ENCODE measurements at regions not wholly inside any gene's neighbourhood (a gene's known extent, or its start where the extent isn't known, plus 50 kb on each side); places are given as distances from the start of the nearest gene placed in this dataset.

- H3F3A ChIP-seq (ENCODE audit: insufficient read depth, low read length, poor library complexity, severe bottlenecking), result no peaks in the 10 kb centered on the region
These were observed 85.0 kb upstream of the ARID2 start for GRCh38 chr12:45644541-45644940.

GRCh38 chr12:45646851-45647581 is 82.5 kb upstream of the ARID2 start:
- H3K36me3 ChIP-seq (ENCODE audit: insufficient read depth, low read length), result no peaks in the 10 kb centered on the region
- no peak overlapping the region for H3K4me3 ChIP-seq (ENCODE audit: low read length)
- H3K9ac ChIP-seq (ENCODE audit: low read length), result no peak overlapping the region
- no peaks in the 10 kb centered on the region for H3K9me2 ChIP-seq (ENCODE audit: insufficient read depth, low read length)
- TF ChIP-seq POLR2AphosphoS5 (IDR thresholded peaks at IDR 0.05) (no peak), SMC3 (conservative IDR thresholded peaks at IDR 0.05; ENCODE audit: poor library complexity) (no peak), REST (IDR thresholded peaks at IDR 0.05; ENCODE audit: borderline replicate concordance) (no peak), CTCF (IDR thresholded peaks at IDR 0.05; ENCODE audit: poor library complexity, severe bottlenecking) (no peak), MXI1 (conservative IDR thresholded peaks at IDR 0.05; ENCODE audit: poor library complexity, severe bottlenecking) (no peak), TAF1 (IDR thresholded peaks at IDR 0.05; ENCODE audit: low read depth) (no peak), EZH2 (IDR thresholded peaks at IDR 0.05; ENCODE audit: borderline replicate concordance, insufficient read depth, low read length, poor library complexity, severe bottlenecking) (no peak), EP300 (conservative IDR thresholded peaks at IDR 0.05; ENCODE audit: poor library complexity, severe bottlenecking) (no peak), RAD21 (conservative IDR thresholded peaks at IDR 0.05) (no peak)
- no peaks in the 10 kb centered on the region for H3K9me3 ChIP-seq (ENCODE audit: low read length)
- no peaks in the 10 kb centered on the region for H3F3A ChIP-seq (ENCODE audit: insufficient read depth, low read length, poor library complexity, severe bottlenecking)
- no peak overlapping the region for H3K27ac ChIP-seq (ENCODE audit: low read length)
- H3K27me3 ChIP-seq (ENCODE audit: insufficient read depth, low read depth, low read length), result no peaks in the 10 kb centered on the region
- H2AFZ ChIP-seq (ENCODE audit: low read depth, low read length), result no peak overlapping the region
- H3K79me2 ChIP-seq (replicated peaks; ENCODE audit: insufficient read depth, low read length), result no peaks in the 10 kb centered on the region
- no peaks in the 10 kb centered on the region for H4K20me1 ChIP-seq (ENCODE audit: insufficient read depth)
- H3K4me2 ChIP-seq (ENCODE audit: low read length), result no peak overlapping the region

More at GRCh38 chr12:45644541-45644940, 85.0 kb upstream of the ARID2 start:
- Histone ChIP-seq H3K4me2 (ENCODE audit: low read length) (no peak overlapping the region), H3K27me3 (ENCODE audit: insufficient read depth, low read depth, low read length) (no peaks in the 10 kb centered on the region), H3K36me3 (ENCODE audit: insufficient read depth, low read length) (no peaks in the 10 kb centered on the region), H2AFZ (ENCODE audit: low read depth, low read length) (no peak overlapping the region), H3K27ac (ENCODE audit: low read length) (no peak overlapping the region), H4K20me1 (ENCODE audit: insufficient read depth) (no peaks in the 10 kb centered on the region), H3K79me2 (replicated peaks; ENCODE audit: insufficient read depth, low read length) (no peaks in the 10 kb centered on the region), H3K9me2 (ENCODE audit: insufficient read depth, low read length) (no peaks in the 10 kb centered on the region), H3K9me3 (ENCODE audit: low read length) (no peaks in the 10 kb centered on the region), H3K4me3 (ENCODE audit: low read length) (no peak overlapping the region), H3K9ac (ENCODE audit: low read length) (no peak overlapping the region)
- no peak for TF ChIP-seq REST (IDR thresholded peaks at IDR 0.05; ENCODE audit: borderline replicate concordance)
- TF ChIP-seq MXI1 (conservative IDR thresholded peaks at IDR 0.05; ENCODE audit: poor library complexity, severe bottlenecking), result no peak
- TF ChIP-seq POLR2AphosphoS5 (IDR thresholded peaks at IDR 0.05), result no peak
- TF ChIP-seq SMC3 (conservative IDR thresholded peaks at IDR 0.05; ENCODE audit: poor library complexity), result no peak
- no peak for TF ChIP-seq EP300 (conservative IDR thresholded peaks at IDR 0.05; ENCODE audit: poor library complexity, severe bottlenecking)
- no peak for TF ChIP-seq RAD21 (conservative IDR thresholded peaks at IDR 0.05)
- no peak for TF ChIP-seq EZH2 (IDR thresholded peaks at IDR 0.05; ENCODE audit: borderline replicate concordance, insufficient read depth, low read length, poor library complexity, severe bottlenecking)

Measured in neural cell (in vitro differentiated cells).